Stomach (tissue), 4 donors: ENCODE measurements at regions not wholly inside any gene's neighbourhood (a gene's known extent, or its start where the extent isn't known, plus 50 kb on each side); places are given as distances from the start of the nearest gene placed in this dataset.

ENCODE experiments used
- CTCF ChIP-seq, 7 experiments: fragments of 450-650 bp in 4 of 7; fragments of 200-600 bp in 3 of 7; sonication (generic) in 3 of 7; IDR thresholded peaks; one replicate each; pipeline ENCODE4 v1.5.1; 2016 to 2019; ENCODE audit warnings: antibody characterized with exemption in 7 of 7, control low read depth in 2 of 7, mild to moderate bottlenecking in 1 of 7
- EP300 ChIP-seq: sonication (generic); formaldehyde crosslinking; IDR thresholded peaks from one replicate; pipeline ENCODE4 v1.6.1; 2017; ENCODE audit warnings: antibody characterized with exemption
- POLR2A ChIP-seq, 4 donors: fragments of 450-650 bp; IDR thresholded peaks; one replicate each; pipeline ENCODE4 v1.6.1; 2016; ENCODE audit warnings: antibody characterized with exemption in 4 of 4, control low read depth in 2 of 4, mild to moderate bottlenecking in 1 of 4, moderate library complexity in 1 of 4
- POLR2AphosphoS5 ChIP-seq, 3 donors: sonication (generic); formaldehyde crosslinking; IDR thresholded peaks; one replicate each; pipeline ENCODE4 v1.6.1; 2016; ENCODE audit warnings: antibody characterized with exemption in 3 of 3

GRCh38 chr12:28826766-28827165, 322.3 kb upstream of the FAR2 start:
- no peak for TF ChIP-seq CTCF (IDR thresholded peaks at IDR 0.05)
- TF ChIP-seq POLR2A (IDR thresholded peaks at IDR 0.05): no peak
- no peak for TF ChIP-seq EP300
- no peak for TF ChIP-seq POLR2AphosphoS5 (IDR thresholded peaks at IDR 0.05)
